ENCODE measurements at regions not wholly inside any gene's neighbourhood (a gene's known extent, or its start where the extent isn't known, plus 50 kb on each side); places are given as distances from the start of the nearest gene placed in this dataset.
"Not testable (repeated sequence)": the region's sequence is repeated elsewhere in the genome, so short reads cannot be mapped to it uniquely, and the experiment has no call there.

GRCh38 chr9:26669701-26670670, 222.6 kb downstream of the CAAP1 start:
- DNase-seq (ENCODE audit: low spot score) (no peak), FAIRE-seq (no peak)

GRCh38 chr9:26667882-26668281, 224.7 kb downstream of the CAAP1 start:
- DNase-seq (ENCODE audit: low spot score) (no peak), FAIRE-seq (no peak)

GRCh38 chr9:26665666-26666065, 226.9 kb downstream of the CAAP1 start:
- DNase-seq (ENCODE audit: low spot score) (no peak), FAIRE-seq (no peak)

GRCh38 chr9:26664087-26664773, 228.4 kb downstream of the CAAP1 start:
- DNase-seq (ENCODE audit: low spot score); FAIRE-seq: not testable (repeated sequence)

- no peak for DNase-seq (ENCODE audit: low spot score)
- no peak for FAIRE-seq
These were observed 230.1 kb downstream of the CAAP1 start for GRCh38 chr9:26662476-26662875.

- DNase-seq (ENCODE audit: low spot score) (no peak), FAIRE-seq (no peak)
These were observed 234.1 kb downstream of the CAAP1 start for GRCh38 chr9:26658476-26658875.

- FAIRE-seq = no peak
- DNase-seq (ENCODE audit: low spot score) = no peak
These were observed 234.6 kb downstream of the CAAP1 start for GRCh38 chr9:26657958-26658357.

GRCh38 chr9:26656003-26656870, 236.4 kb downstream of the CAAP1 start:
- DNase-seq (ENCODE audit: low spot score) (peak; percentile 65), FAIRE-seq (peak; percentile 17)

- DNase-seq (ENCODE audit: low spot score) = no peak
- FAIRE-seq = no peak
These were observed 237.4 kb downstream of the CAAP1 start for GRCh38 chr9:26655166-26655565.

GRCh38 chr9:26650325-26650724, 242.3 kb downstream of the CAAP1 start:
- FAIRE-seq (no peak), DNase-seq (ENCODE audit: low spot score) (no peak)

GRCh38 chr9:26643826-26644225, 248.8 kb downstream of the CAAP1 start:
- DNase-seq (ENCODE audit: low spot score) (no peak), FAIRE-seq (no peak)

GRCh38 chr9:26639761-26640160, 252.8 kb downstream of the CAAP1 start:
- FAIRE-seq = no peak

GRCh38 chr9:26637101-26637500, 255.5 kb downstream of the CAAP1 start:
- no peak for FAIRE-seq
- no peak for DNase-seq (ENCODE audit: low spot score)

More at GRCh38 chr9:26639761-26640160, 252.8 kb downstream of the CAAP1 start:
- DNase-seq (ENCODE audit: low spot score) = no peak

GRCh38 chr9:26613851-26614350, 278.7 kb downstream of the CAAP1 start:
- FAIRE-seq; DNase-seq (ENCODE audit: low spot score): not testable (repeated sequence)

- FAIRE-seq = no peak
These were observed 280.4 kb downstream of the CAAP1 start for GRCh38 chr9:26612211-26612610.

GRCh38 chr9:26606756-26607155, 285.8 kb downstream of the CAAP1 start:
- no peak for DNase-seq (ENCODE audit: low spot score)
- FAIRE-seq = no peak

More at GRCh38 chr9:26612211-26612610, 280.4 kb downstream of the CAAP1 start:
- DNase-seq (ENCODE audit: low spot score) = no peak

- DNase-seq (ENCODE audit: low spot score) (no peak), FAIRE-seq (no peak)
These were observed 287.2 kb downstream of the CAAP1 start for GRCh38 chr9:26605367-26605766.

- FAIRE-seq (no peak), DNase-seq (ENCODE audit: low spot score) (no peak)
These were observed 288.4 kb downstream of the CAAP1 start for GRCh38 chr9:26604076-26604662.

- DNase-seq (ENCODE audit: low spot score) = no peak
- no peak for FAIRE-seq
These were observed 289.0 kb downstream of the CAAP1 start for GRCh38 chr9:26603617-26604016.

- no peak for DNase-seq (ENCODE audit: low spot score)
- FAIRE-seq = no peak
These were observed 295.0 kb downstream of the CAAP1 start for GRCh38 chr9:26597542-26598149.

Measured in urothelium cell line (cell line).